ENCODE measurements at regions not wholly inside any gene's neighbourhood (a gene's known extent, or its start where the extent isn't known, plus 50 kb on each side); places are given as distances from the start of the nearest gene placed in this dataset.

DNA sequence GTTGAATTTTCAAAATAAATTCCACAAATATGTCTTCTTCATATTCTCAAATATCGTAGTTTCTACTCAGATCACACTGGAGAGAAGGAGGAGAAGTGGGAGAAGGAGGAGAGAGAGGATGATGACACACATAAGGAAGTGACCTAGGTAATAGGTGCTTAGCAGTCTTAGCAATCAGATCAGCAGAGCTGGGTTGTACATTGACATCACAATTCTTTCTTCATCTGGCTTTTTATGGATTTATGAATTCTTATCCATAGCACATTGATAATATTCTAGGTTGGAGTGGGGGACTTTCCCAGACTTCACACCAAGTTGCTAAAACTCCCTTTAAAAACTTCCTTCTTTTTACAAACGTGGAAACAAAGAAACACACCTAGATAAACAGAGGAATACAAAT is 86.9 kb downstream of the FGF9 start:
- TF ChIP-seq FOXP2 (optimal IDR thresholded peaks at IDR 0.05; ENCODE audit: borderline replicate concordance, extremely low read depth, extremely low read length, insufficient read depth) = no peak
- TF ChIP-seq POLR2AphosphoS5 (IDR thresholded peaks at IDR 0.05; ENCODE audit: low read depth, low read length) = no peak
- no peak for TF ChIP-seq TAF1 (IDR thresholded peaks at IDR 0.05; ENCODE audit: borderline replicate concordance, insufficient read depth, low read length)
- TF ChIP-seq REST (IDR thresholded peaks at IDR 0.05; ENCODE audit: insufficient read depth in 1 of 2, low read depth in 2 of 2, low read length in 2 of 2) = no peak
- TF ChIP-seq SIN3A (IDR thresholded peaks at IDR 0.05; ENCODE audit: borderline replicate concordance, insufficient read depth, low read length) = no peak

DNA sequence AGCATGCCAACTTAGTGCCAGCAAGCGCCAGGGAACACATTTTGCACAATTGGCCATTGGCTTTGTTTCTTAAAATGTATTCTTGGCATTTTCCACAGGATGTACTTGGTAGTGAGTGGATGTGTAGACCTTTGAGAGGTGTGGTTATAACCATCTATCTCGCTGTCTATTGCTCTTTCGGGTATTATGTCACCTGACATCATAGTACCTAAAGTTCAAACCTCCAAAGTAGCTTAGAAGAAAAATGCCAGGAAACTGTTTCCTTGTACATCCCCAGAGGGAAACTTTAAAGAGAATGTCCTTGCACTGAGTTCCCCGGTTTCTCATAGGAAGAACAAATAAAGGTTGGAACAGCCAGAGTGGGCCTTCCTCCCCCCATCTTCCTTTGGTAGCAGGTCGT is 87.6 kb downstream of the FGF9 start:
- TF ChIP-seq FOXP2 (optimal IDR thresholded peaks at IDR 0.05; ENCODE audit: borderline replicate concordance, extremely low read depth, extremely low read length, insufficient read depth) = no peak
- no peak for TF ChIP-seq TAF1 (IDR thresholded peaks at IDR 0.05; ENCODE audit: borderline replicate concordance, insufficient read depth, low read length)
- TF ChIP-seq REST (IDR thresholded peaks at IDR 0.05; ENCODE audit: insufficient read depth in 1 of 2, low read depth in 2 of 2, low read length in 2 of 2) = no peak
- no peak for TF ChIP-seq SIN3A (IDR thresholded peaks at IDR 0.05; ENCODE audit: borderline replicate concordance, insufficient read depth, low read length)
- TF ChIP-seq POLR2AphosphoS5 (IDR thresholded peaks at IDR 0.05; ENCODE audit: low read depth, low read length) = no peak

DNA sequence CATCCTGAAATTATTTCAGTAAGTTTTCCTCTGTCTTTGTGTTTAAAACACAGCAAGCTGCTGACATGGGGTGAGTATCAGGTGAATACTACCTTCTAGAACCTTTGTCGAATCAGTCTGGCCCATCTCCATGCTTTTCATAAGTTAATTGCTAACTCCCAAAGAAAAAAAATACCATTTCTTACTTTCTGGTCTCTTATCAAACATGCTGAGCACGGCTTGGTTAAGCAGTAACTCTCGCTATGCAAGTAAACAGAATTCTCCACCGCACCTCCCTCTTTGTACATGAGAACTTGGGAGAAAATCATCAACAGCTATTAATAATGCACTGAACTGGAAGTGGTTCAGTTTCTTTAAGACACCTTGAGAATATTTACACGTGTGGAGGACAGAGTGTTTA is 88.6 kb downstream of the FGF9 start:
- no peak for TF ChIP-seq FOXP2 (optimal IDR thresholded peaks at IDR 0.05; ENCODE audit: borderline replicate concordance, extremely low read depth, extremely low read length, insufficient read depth)
- TF ChIP-seq TAF1 (IDR thresholded peaks at IDR 0.05; ENCODE audit: borderline replicate concordance, insufficient read depth, low read length) = no peak
- TF ChIP-seq REST (IDR thresholded peaks at IDR 0.05; ENCODE audit: insufficient read depth in 1 of 2, low read depth in 2 of 2, low read length in 2 of 2) = no peak

DNA sequence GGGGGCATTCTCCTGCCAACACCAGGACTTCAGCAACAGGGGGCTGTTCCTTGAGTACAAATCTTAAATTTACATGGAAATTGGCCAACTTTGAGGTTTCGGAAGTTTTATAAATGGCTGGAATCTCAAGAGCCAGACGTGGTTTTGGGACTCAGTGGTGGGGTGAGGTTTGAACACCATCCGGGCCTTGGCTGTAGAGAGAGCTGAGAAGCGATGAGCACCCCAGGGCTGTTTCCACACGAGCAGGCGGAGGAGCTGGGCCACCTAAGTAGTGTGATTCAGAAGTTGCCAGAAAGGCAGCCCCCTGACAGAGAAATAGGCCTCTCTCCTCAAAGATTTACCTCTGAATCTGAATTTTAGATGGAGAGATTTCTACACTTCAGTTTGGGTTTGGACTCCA is 89.0 kb downstream of the FGF9 start:
- TF ChIP-seq TAF1 (IDR thresholded peaks at IDR 0.05; ENCODE audit: borderline replicate concordance, insufficient read depth, low read length) (no peak), FOXP2 (optimal IDR thresholded peaks at IDR 0.05; ENCODE audit: borderline replicate concordance, extremely low read depth, extremely low read length, insufficient read depth) (no peak), SIN3A (IDR thresholded peaks at IDR 0.05; ENCODE audit: borderline replicate concordance, insufficient read depth, low read length) (no peak), POLR2AphosphoS5 (IDR thresholded peaks at IDR 0.05; ENCODE audit: low read depth, low read length) (no peak), REST (IDR thresholded peaks at IDR 0.05; ENCODE audit: insufficient read depth in 1 of 2, low read depth in 2 of 2, low read length in 2 of 2) (no peak)

- TF ChIP-seq REST (IDR thresholded peaks at IDR 0.05; ENCODE audit: insufficient read depth in 1 of 2, low read depth in 2 of 2, low read length in 2 of 2) = no peak
- no peak for TF ChIP-seq TAF1 (IDR thresholded peaks at IDR 0.05; ENCODE audit: borderline replicate concordance, insufficient read depth, low read length)
- no peak for TF ChIP-seq SIN3A (IDR thresholded peaks at IDR 0.05; ENCODE audit: borderline replicate concordance, insufficient read depth, low read length)
- TF ChIP-seq POLR2AphosphoS5 (IDR thresholded peaks at IDR 0.05; ENCODE audit: low read depth, low read length) = no peak
- no peak for TF ChIP-seq FOXP2 (optimal IDR thresholded peaks at IDR 0.05; ENCODE audit: borderline replicate concordance, extremely low read depth, extremely low read length, insufficient read depth)
These were observed 90.9 kb downstream of the FGF9 start for GRCh38 chr13:21761770-21762169.
